GM21786 (cell line): ENCODE measurements at regions not wholly inside any gene's neighbourhood (a gene's known extent, or its start where the extent isn't known, plus 50 kb on each side); places are given as distances from the start of the nearest gene placed in this dataset.

Experiments used
- ATAC-seq: cut with Tn5 transposase; IDR thresholded peaks from one replicate; pipeline ENCODE4 v1.9.1; 2021; ENCODE audit not compliant: unreplicated experiment

DNA sequence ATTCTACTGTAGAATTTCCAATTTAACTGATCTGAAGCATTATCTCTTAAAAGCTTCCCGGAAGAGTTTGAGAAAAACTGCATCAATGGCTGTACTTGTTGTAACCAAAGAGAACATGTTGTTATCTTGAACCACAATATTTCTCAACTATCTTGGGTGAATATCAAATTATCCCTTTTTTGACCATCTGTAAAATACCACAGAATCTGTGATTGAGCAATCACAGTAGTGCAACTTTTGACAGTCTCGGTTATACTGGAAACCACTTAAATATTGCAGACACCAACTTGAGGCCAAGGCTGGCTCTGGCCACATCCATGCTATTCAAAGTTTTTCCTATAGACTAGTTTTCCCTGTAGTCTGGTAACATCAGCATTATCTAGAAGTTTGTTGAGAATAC is 842.8 kb upstream of the EPHA6 start:
- ATAC-seq, result no peak

DNA sequence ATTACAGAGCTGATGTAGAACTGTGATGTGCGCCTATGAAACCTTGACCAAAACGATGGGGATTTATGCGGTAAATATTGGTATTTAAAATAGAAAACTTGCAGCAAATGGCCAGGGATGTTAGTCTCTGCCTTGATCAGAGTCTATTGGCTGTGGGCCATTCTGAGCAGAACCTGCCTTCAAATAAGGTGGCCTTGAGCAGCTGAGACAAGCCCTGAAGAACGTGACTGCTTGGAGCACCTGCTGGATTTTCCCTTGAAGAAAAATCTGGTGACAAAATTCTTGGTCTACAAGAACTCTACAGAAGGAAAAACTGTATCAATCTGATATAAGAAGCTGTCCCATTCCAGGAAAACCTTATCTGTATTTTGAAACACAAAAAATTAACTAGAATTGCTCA is 820.1 kb upstream of the EPHA6 start:
- no peak for ATAC-seq

DNA sequence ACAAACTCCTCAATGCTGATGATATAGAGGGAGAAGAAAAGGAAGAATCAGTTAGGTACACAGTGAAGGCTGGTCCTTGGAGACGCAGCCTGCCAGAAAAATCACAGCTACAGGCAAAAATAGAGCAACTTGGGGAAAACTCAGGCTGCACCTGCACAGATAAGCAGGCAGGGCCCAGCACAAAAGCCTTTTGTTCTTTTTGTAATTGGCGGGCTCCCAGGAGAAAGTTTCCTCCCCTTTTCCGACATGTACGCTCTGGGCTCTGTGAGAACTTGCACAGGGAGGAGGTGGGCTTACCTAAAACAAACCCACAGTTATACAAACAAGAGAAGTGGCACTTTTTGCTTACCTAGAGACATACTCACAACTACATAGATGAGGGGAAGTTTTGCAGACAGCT is 813.4 kb upstream of the EPHA6 start:
- ATAC-seq, result no peak

DNA sequence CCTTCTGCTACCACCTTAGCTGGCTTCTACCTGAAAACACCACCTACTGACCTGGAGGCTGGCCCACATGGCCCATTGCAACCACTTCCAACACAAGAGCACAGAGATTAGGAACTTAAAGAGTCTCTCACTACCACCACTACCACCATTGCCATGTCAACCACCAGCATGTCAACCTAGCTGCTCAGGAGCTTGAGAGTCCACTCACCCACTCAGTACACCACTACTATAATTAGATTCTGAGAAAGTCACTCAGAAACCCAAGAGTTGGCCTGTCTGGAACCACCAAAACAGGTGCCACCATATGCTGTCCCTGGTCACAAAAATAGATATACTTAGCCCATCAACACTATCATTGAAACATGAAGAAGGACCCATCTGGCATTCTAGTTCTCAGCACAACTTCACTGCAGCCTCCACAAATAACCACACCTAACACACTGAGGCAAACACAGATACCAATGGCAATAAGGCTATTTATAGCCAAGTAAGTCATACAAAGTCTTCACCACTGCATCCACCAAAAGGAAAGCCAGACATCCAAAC is 806.7 kb upstream of the EPHA6 start:
- no peak for ATAC-seq

DNA sequence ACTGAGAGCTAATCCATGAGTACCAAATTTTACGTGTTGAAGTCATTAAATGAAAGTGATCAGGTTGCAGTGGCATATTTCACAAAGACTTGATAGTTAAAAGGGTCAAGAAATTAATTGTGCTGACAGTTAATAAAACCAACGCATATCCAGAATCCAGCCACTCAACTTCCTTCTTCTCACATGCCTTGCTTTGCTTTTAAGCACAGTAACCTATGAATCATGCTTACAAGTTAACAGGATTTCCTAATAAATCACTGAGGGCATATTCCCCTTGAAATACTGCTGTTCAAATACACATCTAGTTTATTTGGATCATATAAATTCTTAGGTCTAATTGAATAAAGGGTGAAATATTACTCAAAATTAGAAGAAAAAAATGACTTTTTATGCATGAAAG is 801.5 kb upstream of the EPHA6 start:
- no peak for ATAC-seq

DNA sequence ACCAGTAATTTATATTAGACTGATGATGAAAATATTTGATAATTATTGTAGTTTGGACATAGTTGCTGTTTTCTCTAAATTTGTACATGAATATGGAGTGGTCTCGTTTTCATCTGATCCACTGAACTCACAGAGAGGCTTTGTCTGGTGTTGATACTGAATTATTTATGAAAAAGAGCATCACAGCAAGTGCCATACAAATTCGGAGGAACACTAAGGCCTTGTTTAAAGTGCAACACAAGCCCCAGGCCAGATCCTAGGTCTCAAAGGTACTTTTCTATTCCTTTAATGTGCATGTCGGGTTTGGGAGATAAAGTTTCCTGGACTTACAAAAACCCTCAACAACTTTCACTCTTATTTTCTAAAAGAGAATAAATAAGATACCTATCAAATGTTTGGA is 796.8 kb upstream of the EPHA6 start:
- ATAC-seq, result no peak

DNA sequence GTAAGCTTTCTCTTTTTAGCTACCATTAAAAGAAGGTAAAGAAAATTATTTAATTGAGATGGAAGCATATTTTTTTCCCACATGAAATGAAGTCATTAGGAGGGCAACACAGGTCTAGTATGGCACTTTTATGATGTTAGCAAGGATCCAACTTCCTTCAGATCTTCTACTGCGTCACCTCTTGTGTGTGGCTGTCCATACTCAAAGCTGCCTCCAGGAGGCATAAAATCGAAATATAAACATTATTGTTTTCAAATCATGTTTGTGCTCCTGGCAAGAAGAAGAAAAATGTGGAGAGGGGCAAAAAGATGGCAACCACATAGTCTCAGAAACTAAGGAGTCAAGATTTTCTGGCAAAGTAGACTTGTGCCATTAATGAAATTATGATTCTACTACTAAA is 791.7 kb upstream of the EPHA6 start:
- ATAC-seq, result no peak

DNA sequence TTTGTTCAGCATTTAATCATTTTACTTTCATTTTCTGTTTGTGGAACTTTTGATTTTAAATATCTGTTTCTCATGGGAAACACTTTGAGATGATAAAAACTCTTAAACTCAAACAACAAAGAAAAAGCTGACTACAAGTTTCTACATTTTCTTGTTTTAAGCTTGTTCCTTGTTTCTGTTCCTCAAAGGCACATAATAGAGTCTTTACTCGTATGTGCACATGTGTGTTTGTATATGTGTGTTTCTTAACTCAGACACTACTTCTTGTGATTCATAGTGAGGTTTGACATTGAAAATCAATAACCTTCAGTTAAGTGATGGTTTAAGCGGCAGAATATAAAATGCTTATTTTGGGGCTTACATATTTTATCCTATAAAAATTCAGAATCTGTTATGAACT is 786.7 kb upstream of the EPHA6 start:
- no peak for ATAC-seq

DNA sequence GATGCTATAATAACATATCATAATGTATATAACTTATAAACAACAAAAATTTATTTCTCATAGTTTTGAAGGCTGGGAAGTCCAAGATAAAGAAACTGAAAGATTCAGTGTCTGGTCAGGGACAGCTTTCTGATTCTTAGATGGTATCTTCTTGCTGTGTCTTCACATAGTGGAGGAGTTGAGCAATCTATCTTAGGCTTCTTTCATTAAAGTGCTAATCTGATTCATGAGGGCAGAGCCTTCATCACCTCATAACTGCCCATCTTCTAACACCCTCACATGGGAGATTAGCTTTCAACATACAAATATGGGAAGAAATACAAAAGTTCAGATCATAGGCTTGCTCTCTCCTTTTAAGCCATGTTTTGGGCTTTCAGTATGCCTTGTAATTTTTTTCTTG is 774.8 kb upstream of the EPHA6 start:
- ATAC-seq, result no peak

DNA sequence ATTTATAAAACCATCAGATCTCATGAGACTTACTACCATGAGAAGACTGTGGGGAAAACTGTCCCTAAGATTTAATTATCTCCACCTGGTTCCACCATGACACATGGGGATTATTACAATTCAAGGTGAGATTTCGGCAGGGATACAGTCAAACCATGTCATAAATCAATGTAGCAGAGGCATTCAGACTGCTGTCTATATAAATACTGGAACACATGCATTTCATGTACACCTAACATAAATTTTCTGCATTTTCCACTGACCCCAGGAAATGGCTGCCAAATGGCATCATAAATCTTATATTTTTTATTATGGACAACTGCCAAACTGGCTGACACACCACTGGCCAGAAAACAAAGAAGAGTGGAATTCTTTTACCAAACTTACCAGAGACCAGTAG is 755.1 kb upstream of the EPHA6 start:
- no peak for ATAC-seq

DNA sequence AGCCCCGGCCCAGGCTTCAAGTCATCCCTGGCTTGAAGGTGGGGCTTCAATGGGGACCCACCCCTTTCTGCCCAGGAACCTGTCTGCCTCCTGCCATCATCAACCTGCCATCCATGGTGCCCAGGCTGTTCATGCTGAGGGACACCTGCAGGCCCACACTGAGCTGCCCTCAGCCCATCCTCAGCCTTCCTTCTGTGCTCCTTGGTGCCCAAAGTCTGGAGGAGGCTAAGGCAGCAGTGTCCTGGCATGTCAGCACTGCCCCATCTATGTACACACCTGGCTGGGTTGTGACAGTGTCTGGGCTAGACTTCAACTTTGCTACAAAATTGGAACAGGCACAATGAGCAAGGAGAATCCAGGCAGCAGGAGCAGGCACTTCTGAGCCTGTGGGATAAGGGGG is 745.3 kb upstream of the EPHA6 start:
- ATAC-seq, result no peak

DNA sequence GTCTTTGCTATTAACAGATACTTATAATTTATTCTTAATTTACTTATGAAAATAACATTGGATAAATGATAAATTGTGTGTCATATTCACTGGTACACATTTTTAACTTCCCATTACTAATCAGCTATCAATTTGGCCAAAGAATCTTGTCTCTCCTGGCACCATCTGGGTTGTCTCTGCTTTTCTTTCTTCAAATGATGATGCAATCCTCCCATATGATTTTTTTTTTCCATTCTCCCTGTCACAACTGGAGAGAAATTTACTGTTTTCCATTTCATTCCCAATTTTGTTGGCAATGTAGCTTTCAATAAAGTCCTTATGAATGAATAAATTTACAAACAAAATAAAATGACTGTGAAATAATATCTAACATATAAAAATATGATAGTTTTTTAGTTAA is 743.7 kb upstream of the EPHA6 start:
- ATAC-seq, result no peak

DNA sequence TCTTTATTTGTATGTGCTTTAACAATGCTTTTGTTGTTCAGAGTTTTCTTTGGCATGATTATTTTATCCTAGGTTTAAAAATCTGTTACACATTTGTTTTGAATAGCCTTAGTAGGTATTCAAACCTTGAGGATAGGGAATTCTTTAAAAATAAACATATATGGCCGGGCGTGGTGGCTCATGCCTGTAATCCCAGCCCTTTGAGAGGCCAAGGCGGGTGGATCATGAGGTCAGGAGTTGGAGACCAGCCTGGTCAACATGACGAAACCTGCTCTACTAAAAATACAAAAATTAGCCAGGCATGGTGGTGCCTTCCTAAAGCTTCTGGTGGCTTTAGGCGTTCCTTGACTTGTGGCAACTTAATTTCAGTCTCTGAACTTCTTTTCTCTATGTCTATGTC is 743.3 kb upstream of the EPHA6 start:
- ATAC-seq, result no peak

DNA sequence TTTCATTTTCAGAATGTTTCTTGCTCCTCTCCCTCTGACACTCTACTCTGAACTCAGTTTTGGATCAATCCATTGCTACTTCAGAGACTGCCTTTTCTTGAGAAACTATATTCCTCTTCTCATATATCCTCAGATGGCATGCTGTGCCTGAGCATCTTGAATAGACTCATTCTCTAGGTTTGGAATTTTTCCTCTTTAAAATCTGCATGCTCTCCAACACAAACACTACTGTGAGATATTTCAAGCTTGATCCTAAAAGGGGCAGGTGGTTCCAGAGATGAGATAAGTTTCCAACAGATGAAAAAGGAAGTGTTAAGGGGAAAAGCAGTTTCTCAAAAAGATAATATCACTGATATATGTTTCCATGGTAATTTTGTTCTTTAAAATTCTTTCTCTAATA is 742.2 kb upstream of the EPHA6 start:
- ATAC-seq, result no peak

DNA sequence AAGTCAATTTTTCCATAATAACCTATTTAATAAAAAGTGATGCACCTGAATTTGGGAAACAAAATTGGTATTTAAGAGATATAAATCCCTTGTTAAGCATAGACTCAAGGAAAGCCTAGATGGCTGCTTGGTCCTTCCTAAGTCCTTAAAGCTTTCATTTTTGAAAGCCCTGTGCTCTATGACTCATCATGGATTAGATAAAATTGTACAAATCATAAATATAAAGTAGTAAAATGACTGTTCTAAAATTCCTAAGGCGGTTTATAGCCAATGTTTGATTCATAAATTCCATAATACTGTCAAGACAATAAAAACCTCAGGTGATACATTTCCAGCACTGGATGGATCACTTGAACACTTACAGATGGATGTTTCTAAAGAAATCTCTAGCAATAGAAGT is 730.8 kb upstream of the EPHA6 start:
- no peak for ATAC-seq

DNA sequence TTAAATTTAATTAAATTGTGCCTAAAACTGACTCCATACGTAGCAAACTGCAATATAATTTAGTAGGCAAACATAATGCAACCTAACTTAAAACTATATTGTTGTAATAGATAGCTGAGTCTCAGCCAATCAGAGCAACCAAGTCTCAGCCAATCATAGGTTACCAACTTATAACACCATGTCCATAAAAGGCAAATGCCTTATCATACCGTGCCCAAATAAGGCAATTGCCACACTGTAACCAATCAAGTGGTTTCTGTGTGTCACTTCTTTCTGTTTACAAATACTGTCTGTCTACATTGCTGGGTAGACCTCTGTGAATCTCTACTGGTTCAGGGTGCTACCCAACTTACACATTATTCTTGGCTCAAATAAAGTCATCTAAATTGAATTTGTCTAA is 728.4 kb upstream of the EPHA6 start:
- ATAC-seq, result no peak

DNA sequence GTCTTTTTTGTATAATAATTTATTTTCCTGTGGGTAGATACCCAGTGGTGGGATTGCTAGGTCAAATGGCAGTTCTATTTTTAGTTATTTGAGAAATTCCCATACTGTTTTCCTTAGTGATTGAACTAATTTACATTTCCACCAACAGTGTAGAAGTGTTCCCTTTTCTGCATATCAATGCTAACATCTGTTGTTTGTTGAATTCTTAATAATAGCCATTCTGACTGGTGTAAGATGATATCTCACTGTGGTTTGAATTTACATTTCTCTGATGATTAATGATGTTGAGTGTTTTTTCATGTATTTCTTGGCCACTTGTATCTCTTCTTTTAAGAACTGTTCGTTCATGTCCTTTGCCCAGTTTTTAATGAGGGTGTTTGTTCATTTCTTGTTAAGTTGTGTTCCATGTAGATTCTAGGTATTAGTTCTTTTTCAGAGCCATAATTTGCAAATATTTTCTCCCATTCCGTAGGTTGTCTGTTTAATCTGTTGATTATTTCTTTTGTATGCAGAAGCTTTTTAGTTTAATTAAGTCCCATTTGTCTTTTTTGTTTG is 713.3 kb upstream of the EPHA6 start:
- no peak for ATAC-seq

DNA sequence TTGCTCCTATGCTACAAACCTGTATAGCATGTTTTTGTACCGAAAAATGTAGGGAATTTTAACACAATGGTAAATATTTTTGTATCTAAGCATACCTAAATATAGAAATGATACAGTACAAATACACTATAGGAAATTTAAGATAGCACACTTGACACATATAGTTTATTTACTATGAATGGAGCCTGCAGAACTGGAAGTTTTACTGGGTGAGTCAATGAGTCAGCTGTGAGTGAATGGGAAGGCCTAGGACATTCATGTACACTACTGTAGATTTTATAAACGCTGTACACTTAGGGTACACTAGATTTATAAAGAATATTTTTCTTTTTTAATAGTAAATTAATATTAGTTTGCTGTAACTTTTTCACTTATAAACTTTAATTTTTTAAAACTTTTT is 707.7 kb upstream of the EPHA6 start:
- ATAC-seq, result no peak
